HS-5 (cell line): ENCODE measurements at regions not wholly inside any gene's neighbourhood (a gene's known extent, or its start where the extent isn't known, plus 50 kb on each side); places are given as distances from the start of the nearest gene placed in this dataset.

ENCODE experiments used
- DNase-seq: peaks from one replicate; pipeline ENCODE4 v3.0.0-alpha.2; 2012; ENCODE audit warnings: low read depth

- DNase-seq, result no peak
Measured at GRCh38 chrX:42094218-42094617, 170.9 kb upstream of the CASK start.

GRCh38 chrX:42093756-42094155, 170.4 kb upstream of the CASK start:
- DNase-seq, result no peak

- no peak for DNase-seq
Measured at GRCh38 chrX:42090395-42090794, 167.0 kb upstream of the CASK start.

- no peak for DNase-seq
Measured at GRCh38 chrX:42089031-42089430, 165.7 kb upstream of the CASK start.

GRCh38 chrX:42087960-42088359, 164.6 kb upstream of the CASK start:
- no peak for DNase-seq

- DNase-seq, result no peak
Measured at GRCh38 chrX:42085836-42086235, 162.5 kb upstream of the CASK start.

GRCh38 chrX:42079968-42080367, 156.6 kb upstream of the CASK start:
- no peak for DNase-seq

- no peak for DNase-seq
Measured at GRCh38 chrX:42077675-42078074, 154.3 kb upstream of the CASK start.

GRCh38 chrX:42075032-42075431, 151.7 kb upstream of the CASK start:
- DNase-seq, result no peak

- DNase-seq, result no peak
Measured at GRCh38 chrX:42073448-42073847, 150.1 kb upstream of the CASK start.

GRCh38 chrX:42070866-42071265, 147.5 kb upstream of the CASK start:
- DNase-seq, result no peak

GRCh38 chrX:42054256-42054655, 130.9 kb upstream of the CASK start:
- no peak for DNase-seq

GRCh38 chrX:42050345-42050744, 127.0 kb upstream of the CASK start:
- no peak for DNase-seq

GRCh38 chrX:42047886-42048285, 124.5 kb upstream of the CASK start:
- DNase-seq, result no peak

GRCh38 chrX:42028109-42028508, 104.8 kb upstream of the CASK start:
- no peak for DNase-seq

- no peak for DNase-seq
Measured at GRCh38 chrX:42027367-42028000, 104.1 kb upstream of the CASK start.

GRCh38 chrX:42025861-42026260, 102.5 kb upstream of the CASK start:
- DNase-seq, result no peak

GRCh38 chrX:42023122-42023521, 99.8 kb upstream of the CASK start:
- no peak for DNase-seq

- no peak for DNase-seq
Measured at GRCh38 chrX:42022158-42022557, 98.8 kb upstream of the CASK start.

GRCh38 chrX:42021058-42021457, 97.7 kb upstream of the CASK start:
- no peak for DNase-seq

GRCh38 chrX:42020225-42020624, 96.9 kb upstream of the CASK start:
- DNase-seq, result no peak

GRCh38 chrX:42017971-42018370, 94.6 kb upstream of the CASK start:
- no peak for DNase-seq

- no peak for DNase-seq
Measured at GRCh38 chrX:42000836-42001235, 77.5 kb upstream of the CASK start.

GRCh38 chrX:41984628-41985027, 61.3 kb upstream of the CASK start:
- DNase-seq, result no peak

- DNase-seq, result no peak
Measured at GRCh38 chrX:41982953-41983352, 59.6 kb upstream of the CASK start.
